Activated B cell treated with CpG ODN at 0.5 μM for 24 hours (primary cell): ENCODE measurements at regions not wholly inside any gene's neighbourhood (a gene's known extent, or its start where the extent isn't known, plus 50 kb on each side); places are given as distances from the start of the nearest gene placed in this dataset.

ENCODE experiments used
- ATAC-seq: fragments of 200-7000 bp; cut with Tn5 transposase; one replicate; pipeline ENCODE4 v1.10.0; 2021; ENCODE audit warnings: low read depth, mild to moderate bottlenecking, moderate library complexity
- CTCF ChIA-PET: fragments of 350-600 bp; sonication (Branson Sonifier 250); formaldehyde crosslinking; loops from one replicate; lab custom pipeline; 2021; ENCODE audit warnings: antibody characterized with exemption; lab: Charles Lee
- POLR2A ChIA-PET: fragments of 350-600 bp; sonication (Branson Sonifier 250); formaldehyde crosslinking; loops from one replicate; lab custom pipeline; 2021; ENCODE audit warnings: antibody characterized with exemption; lab: Charles Lee
- DNase-seq: peaks from one replicate; pipeline ENCODE4 v3.0.0; 2022
- H3K27ac Mint-ChIP-seq: one replicate; pipeline ENCODE4 v1.8.0; 2020; ENCODE audit warnings: mixed read lengths
- H3K27me3 Mint-ChIP-seq: one replicate; pipeline ENCODE4 v1.8.0; 2021; ENCODE audit warnings: mixed read lengths
- H3K36me3 Mint-ChIP-seq: one replicate; pipeline ENCODE4 v1.8.0; 2021; ENCODE audit warnings: low read depth, mixed read lengths
- H3K4me1 Mint-ChIP-seq: one replicate; pipeline ENCODE4 v1.8.0; 2021; ENCODE audit warnings: mixed read lengths
- H3K4me3 Mint-ChIP-seq: one replicate; pipeline ENCODE4 v1.8.0; 2020; ENCODE audit warnings: mild to moderate bottlenecking, mixed read lengths
- H3K9me3 Mint-ChIP-seq: one replicate; pipeline ENCODE4 v1.8.0; 2020; ENCODE audit warnings: mixed read lengths
- intact Hi-C: fragments of 100-400 bp; cut with micrococcal nuclease; formaldehyde crosslinking; loops from one replicate; pipeline ENCODE4 v1.15.1; 2024
- TF ChIP-seq, protein P1 (sequence below): fragments of 200-600 bp; IDR thresholded peaks from one replicate; pipeline ENCODE4 v1.8.0; 2022; ENCODE audit warnings: antibody characterized with exemption, mild to moderate bottlenecking

DNA sequence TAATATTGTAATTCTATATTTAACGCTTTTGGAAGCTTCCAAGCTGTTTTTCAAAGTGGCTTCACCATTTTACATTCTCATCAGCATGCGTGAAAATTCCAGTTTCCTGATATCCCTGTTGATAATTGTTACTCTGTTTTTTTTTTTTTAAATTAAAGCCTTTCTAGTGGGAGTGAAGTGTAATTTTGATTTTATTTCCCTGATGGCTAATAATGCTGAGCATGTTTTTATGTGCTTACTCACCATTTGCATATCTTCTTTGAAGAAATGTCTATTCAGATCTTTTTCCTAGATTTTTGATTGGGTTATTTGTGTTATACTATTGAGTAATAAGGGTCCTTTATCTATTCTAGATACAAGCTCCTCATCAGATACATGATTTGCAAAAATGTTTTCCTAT, 382.8 kb upstream of the HS6ST1 start:
- DNase-seq (no peak), ATAC-seq (no peak)
- TF ChIP-seq, protein P1, sequence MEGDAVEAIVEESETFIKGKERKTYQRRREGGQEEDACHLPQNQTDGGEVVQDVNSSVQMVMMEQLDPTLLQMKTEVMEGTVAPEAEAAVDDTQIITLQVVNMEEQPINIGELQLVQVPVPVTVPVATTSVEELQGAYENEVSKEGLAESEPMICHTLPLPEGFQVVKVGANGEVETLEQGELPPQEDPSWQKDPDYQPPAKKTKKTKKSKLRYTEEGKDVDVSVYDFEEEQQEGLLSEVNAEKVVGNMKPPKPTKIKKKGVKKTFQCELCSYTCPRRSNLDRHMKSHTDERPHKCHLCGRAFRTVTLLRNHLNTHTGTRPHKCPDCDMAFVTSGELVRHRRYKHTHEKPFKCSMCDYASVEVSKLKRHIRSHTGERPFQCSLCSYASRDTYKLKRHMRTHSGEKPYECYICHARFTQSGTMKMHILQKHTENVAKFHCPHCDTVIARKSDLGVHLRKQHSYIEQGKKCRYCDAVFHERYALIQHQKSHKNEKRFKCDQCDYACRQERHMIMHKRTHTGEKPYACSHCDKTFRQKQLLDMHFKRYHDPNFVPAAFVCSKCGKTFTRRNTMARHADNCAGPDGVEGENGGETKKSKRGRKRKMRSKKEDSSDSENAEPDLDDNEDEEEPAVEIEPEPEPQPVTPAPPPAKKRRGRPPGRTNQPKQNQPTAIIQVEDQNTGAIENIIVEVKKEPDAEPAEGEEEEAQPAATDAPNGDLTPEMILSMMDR = no peak
- Mint-ChIP-seq H3K27ac (no peak overlapping the region), H3K4me1 (no peaks in the 10 kb centered on the region), H3K27me3 (peaks cover 12% of the 10 kb centered on the region), H3K9me3 (peaks cover 9% of the 10 kb centered on the region), H3K36me3 (no peaks in the 10 kb centered on the region), H3K4me3 (no peak overlapping the region)
- CTCF ChIA-PET = no interaction called here
- intact Hi-C loops = no loop called here
- POLR2A ChIA-PET = no interaction called here

DNA sequence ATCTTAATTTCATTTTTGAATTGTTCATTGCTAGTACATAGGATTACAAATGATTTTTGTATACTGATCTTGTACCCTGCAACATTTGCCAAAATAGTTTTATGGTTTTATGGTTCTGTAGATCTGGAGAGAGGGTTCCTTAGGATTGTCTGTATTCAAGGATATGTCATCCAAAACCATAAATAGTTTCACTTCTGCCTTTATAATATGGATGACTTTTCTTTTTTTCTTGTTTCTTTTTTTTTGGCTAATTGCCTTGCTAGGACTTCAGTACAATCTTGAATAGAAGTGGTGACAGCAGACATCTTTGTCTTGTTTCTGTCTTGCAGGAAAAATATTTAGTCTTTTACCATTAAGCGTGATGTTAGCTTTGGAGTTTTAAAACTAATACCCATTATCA, 383.9 kb upstream of the HS6ST1 start:
- peaks cover 11% of the 10 kb centered on the region for H3K9me3 Mint-ChIP-seq
- H3K36me3 Mint-ChIP-seq = no peaks in the 10 kb centered on the region
- H3K27me3 Mint-ChIP-seq = peaks cover 10% of the 10 kb centered on the region
- POLR2A ChIA-PET = no interaction called here
- H3K4me3 Mint-ChIP-seq = no peak overlapping the region
- DNase-seq (no peak), ATAC-seq (no peak)
- no peak overlapping the region for H3K27ac Mint-ChIP-seq
- intact Hi-C loops = no loop called here
- CTCF ChIA-PET = no interaction called here
- TF ChIP-seq, protein P1 = no peak
- H3K4me1 Mint-ChIP-seq = no peaks in the 10 kb centered on the region

DNA sequence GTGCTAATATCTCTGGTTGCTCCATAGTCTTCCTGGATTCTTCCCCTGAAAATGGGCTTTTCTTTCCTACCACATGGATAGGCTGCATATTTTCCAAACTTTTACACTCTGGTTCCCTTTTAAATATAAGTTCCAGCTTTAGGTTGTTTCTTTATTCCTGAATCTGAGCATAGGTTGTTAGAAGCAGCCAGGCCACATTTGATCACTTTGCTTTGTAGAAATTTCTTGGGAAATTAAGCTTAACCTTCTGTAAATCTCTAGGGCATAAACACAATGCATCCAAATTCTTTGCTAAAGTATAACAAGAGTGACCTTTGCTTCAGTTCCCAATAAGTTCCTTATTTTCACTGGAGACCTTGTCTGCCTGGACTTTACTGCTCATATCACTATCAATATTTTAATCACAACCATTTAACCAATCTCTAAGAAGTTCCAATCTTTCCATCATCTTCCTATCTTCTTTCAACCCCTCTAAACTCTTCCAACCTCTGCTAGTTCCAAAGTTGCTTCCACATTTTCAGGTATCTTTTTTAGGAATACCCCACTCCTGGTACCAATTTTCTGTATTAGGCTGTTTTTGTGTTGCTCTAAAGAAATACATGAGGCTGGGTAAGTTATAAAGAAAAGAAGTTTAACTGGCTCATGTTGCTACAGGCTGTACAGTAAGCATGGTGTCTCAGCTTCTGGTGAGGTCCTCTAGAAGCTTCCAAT, 389.6 kb upstream of the HS6ST1 start:
- Mint-ChIP-seq H3K9me3 (peaks cover 31% of the 10 kb centered on the region), H3K27ac (no peak overlapping the region), H3K36me3 (peaks cover 6% of the 10 kb centered on the region), H3K27me3 (peaks cover 7% of the 10 kb centered on the region), H3K4me1 (peaks cover 8% of the 10 kb centered on the region), H3K4me3 (no peak overlapping the region)
- TF ChIP-seq, protein P1 = no peak
- no peak for DNase-seq
- no peak for ATAC-seq
- ChIA-PET CTCF (no interaction called here), POLR2A (no interaction called here)
- intact Hi-C loops = no loop called here

DNA sequence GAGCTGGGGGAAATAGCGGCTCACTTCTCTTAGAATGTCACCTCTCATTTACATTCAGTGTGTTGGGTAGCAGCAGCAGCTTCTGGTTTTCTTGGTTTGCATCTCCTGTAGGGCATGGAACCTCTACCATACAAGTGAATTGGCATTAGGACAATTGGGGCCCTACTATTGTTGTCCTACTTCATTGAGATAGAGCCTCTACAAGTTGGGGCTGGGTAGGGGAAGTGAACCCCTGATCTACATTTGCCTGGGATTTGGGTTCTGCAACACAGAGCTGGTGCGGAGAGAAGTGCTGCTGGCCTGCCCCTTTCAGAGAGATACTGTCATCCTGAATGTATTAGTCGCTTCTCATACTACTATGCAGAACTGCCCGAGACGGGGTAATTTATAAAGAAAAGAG, 391.6 kb upstream of the HS6ST1 start:
- H3K9me3 Mint-ChIP-seq = peaks cover 25% of the 10 kb centered on the region
- no peak overlapping the region for H3K4me3 Mint-ChIP-seq
- H3K27me3 Mint-ChIP-seq = peaks cover 8% of the 10 kb centered on the region
- H3K27ac Mint-ChIP-seq = no peak overlapping the region
- ChIA-PET CTCF (no interaction called here), POLR2A (no interaction called here)
- ATAC-seq (no peak), DNase-seq (no peak)
- TF ChIP-seq, protein P1 = no peak
- intact Hi-C loops = no loop called here
- peaks cover 6% of the 10 kb centered on the region for H3K36me3 Mint-ChIP-seq
- H3K4me1 Mint-ChIP-seq = peaks cover 8% of the 10 kb centered on the region

DNA sequence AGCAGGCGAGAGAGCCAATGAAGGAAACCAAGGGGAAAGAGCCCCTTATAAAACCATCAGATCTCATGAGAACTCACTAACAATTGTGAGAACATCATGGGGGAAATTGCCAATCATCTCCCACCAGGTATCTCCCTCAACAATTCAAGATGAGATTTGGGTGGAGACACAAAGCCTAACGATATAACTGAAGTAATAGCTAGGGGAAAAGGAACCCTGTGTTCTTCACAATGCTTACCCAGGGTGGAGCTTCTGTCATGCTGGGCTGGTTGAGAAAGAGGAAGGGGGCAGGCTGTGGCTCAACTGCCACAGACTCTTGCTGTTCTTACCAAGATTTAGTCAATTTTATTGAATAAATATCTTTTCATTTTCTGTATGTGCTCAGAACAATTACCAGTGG, 392.1 kb upstream of the HS6ST1 start:
- DNase-seq (no peak), ATAC-seq (no peak)
- Mint-ChIP-seq H3K27me3 (peaks cover 13% of the 10 kb centered on the region), H3K36me3 (peaks cover 6% of the 10 kb centered on the region), H3K9me3 (peaks cover 24% of the 10 kb centered on the region), H3K27ac (no peak overlapping the region), H3K4me3 (no peak overlapping the region), H3K4me1 (peaks cover 8% of the 10 kb centered on the region)
- CTCF ChIA-PET = no interaction called here
- intact Hi-C loops = no loop called here
- POLR2A ChIA-PET = no interaction called here
- TF ChIP-seq, protein P1 = no peak
